GM12872 (cell line): ENCODE measurements at regions not wholly inside any gene's neighbourhood (a gene's known extent, or its start where the extent isn't known, plus 50 kb on each side); places are given as distances from the start of the nearest gene placed in this dataset.

Source experiments
- CTCF ChIP-seq: IDR thresholded peaks from 3 replicates; pipeline ENCODE4 v1.5.1; 2011; ENCODE audit warnings: low read depth, mild to moderate bottlenecking, low read length, moderate library complexity; ENCODE audit not compliant: insufficient read depth

GRCh38 chr5:24053737-24054136, 546.3 kb downstream of the PRDM9 start:
- TF ChIP-seq CTCF: no peak

GRCh38 chr5:24059006-24059405, 551.6 kb downstream of the PRDM9 start:
- no peak for TF ChIP-seq CTCF

- no peak for TF ChIP-seq CTCF
Measured at GRCh38 chr5:24059716-24060115, 552.3 kb downstream of the PRDM9 start.

- TF ChIP-seq CTCF: no peak
Measured at GRCh38 chr5:24065779-24066178, 558.4 kb downstream of the PRDM9 start.

- no peak for TF ChIP-seq CTCF
Measured at GRCh38 chr5:24067208-24067607, 559.8 kb downstream of the PRDM9 start.

GRCh38 chr5:24068524-24068923, 561.1 kb downstream of the PRDM9 start:
- no peak for TF ChIP-seq CTCF

GRCh38 chr5:24073107-24073506, 565.7 kb downstream of the PRDM9 start:
- TF ChIP-seq CTCF: no peak

GRCh38 chr5:24080046-24080445, 564.7 kb downstream of the CDH10 start:
- no peak for TF ChIP-seq CTCF
